ENCODE measurements at regions not wholly inside any gene's neighbourhood (a gene's known extent, or its start where the extent isn't known, plus 50 kb on each side); places are given as distances from the start of the nearest gene placed in this dataset.

GRCh38 chr3:139121513-139122220 lies 77.0 kb upstream of the PRR23C start (continued):
- no peak for TF ChIP-seq IRF1 (CRISPR knock-in tag; IDR thresholded peaks at IDR 0.05; ENCODE audit: low read depth)
- no peak for TF ChIP-seq THAP11 (CRISPR knock-in tag; IDR thresholded peaks at IDR 0.05)
- TF ChIP-seq E2F5 (CRISPR knock-in tag; conservative IDR thresholded peaks at IDR 0.05), result no peak
- TF ChIP-seq KDM6A (CRISPR knock-in tag; IDR thresholded peaks at IDR 0.05; ENCODE audit: low read depth), result no peak
- TF ChIP-seq BRCA1 (CRISPR knock-in tag; IDR thresholded peaks at IDR 0.05), result no peak
- TF ChIP-seq AFF4 (CRISPR knock-in tag; IDR thresholded peaks at IDR 0.05), result no peak
- no peak for TF ChIP-seq E2F1 (CRISPR knock-in tag; IDR thresholded peaks at IDR 0.05)
- no peak for TF ChIP-seq HDAC1 (CRISPR knock-in tag; IDR thresholded peaks at IDR 0.05)
- no peak for TF ChIP-seq TIGD3 (CRISPR knock-in tag; IDR thresholded peaks at IDR 0.05; ENCODE audit: borderline replicate concordance)
- peak; percentile 93 for TF ChIP-seq CEBPB (IDR thresholded peaks at IDR 0.05; ENCODE audit: borderline replicate concordance, low read depth, low read length)
- TF ChIP-seq CCAR2 (optimal IDR thresholded peaks at IDR 0.05; ENCODE audit: low read depth, low read length), result no peak
- no peak for TF ChIP-seq ZBTB7A (CRISPR knock-in tag; IDR thresholded peaks at IDR 0.05)
- TF ChIP-seq ZNF441 (CRISPR knock-in tag; IDR thresholded peaks at IDR 0.05; ENCODE audit: borderline replicate concordance), result no peak
- TF ChIP-seq ZNF367 (CRISPR knock-in tag; IDR thresholded peaks at IDR 0.05; ENCODE audit: borderline replicate concordance), result no peak
- TF ChIP-seq HOXA5 (CRISPR knock-in tag; IDR thresholded peaks at IDR 0.05), result no peak
- TF ChIP-seq MED1 (CRISPR knock-in tag; IDR thresholded peaks at IDR 0.05), result no peak
- TF ChIP-seq IKZF4 (CRISPR knock-in tag; IDR thresholded peaks at IDR 0.05; ENCODE audit: borderline replicate concordance, low read depth, not compliant biosample characterization), result no peak
- no peak for TF ChIP-seq ZSCAN30 (CRISPR knock-in tag; IDR thresholded peaks at IDR 0.05)
- TF ChIP-seq ZNF432 (CRISPR knock-in tag; IDR thresholded peaks at IDR 0.05; ENCODE audit: borderline replicate concordance), result no peak
- TF ChIP-seq FOXA1 (IDR thresholded peaks at IDR 0.05), result no peak
- TF ChIP-seq FOXA1 (CRISPR knock-in tag; IDR thresholded peaks at IDR 0.05), result peak; percentile 88
- TF ChIP-seq BCL6 (CRISPR knock-in tag; IDR thresholded peaks at IDR 0.05), result peak; percentile 47; the same call in 1 of the 2 replicates
- no peak for TF ChIP-seq KDM4B (CRISPR knock-in tag; IDR thresholded peaks at IDR 0.05)
- TF ChIP-seq PPARG (CRISPR knock-in tag; conservative IDR thresholded peaks at IDR 0.05), result no peak
